A204.1 (cell line): ENCODE measurements at regions not wholly inside any gene's neighbourhood (a gene's known extent, or its start where the extent isn't known, plus 50 kb on each side); places are given as distances from the start of the nearest gene placed in this dataset.
"Not testable (repeated sequence)": the region's sequence is repeated elsewhere in the genome, so short reads cannot be mapped to it uniquely, and the experiment has no call there.

Experiments
- FAIRE-seq: peaks from 2 replicates; lab custom pipeline; 2012; peaks lifted over from hg19 to GRCh38; lab: Jason Lieb, UNC

DNA sequence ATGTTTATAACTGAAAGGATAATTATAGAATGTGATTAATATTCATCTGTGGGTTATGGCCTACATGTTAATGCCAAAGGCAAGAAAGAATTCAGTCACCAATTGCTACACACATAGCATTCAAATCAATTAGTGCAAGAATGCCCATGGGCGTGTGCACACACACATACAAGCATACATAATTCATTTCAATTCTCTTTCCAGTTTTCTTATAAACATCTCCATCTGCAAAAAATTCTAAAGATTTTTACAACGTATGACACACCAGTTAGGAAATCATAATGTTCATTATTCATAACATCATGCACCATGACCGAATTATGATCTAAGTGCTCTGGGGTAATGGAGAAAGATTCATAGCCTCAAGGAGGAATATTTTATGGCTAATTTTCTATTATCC lies 111.0 kb upstream of the ADTRP start:
- FAIRE-seq: no peak

DNA sequence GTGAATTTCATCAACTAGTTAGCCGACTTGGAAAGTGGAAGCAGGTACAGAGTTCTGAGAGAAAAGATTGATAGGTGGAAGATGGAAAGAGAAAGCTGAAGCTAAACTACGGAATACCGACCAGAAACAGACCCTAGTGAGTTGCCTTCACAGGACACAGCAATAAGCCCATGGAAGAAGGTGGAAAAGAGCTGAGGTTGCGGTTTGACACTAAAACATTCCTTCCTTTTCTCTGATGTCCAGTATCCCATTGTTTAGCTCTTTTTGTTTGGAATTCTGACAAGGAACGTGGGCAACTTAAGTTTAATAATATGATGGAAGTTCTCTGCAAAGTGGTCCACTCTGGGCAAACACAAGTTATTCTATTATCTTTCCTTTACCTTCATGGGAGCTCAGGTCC lies 110.1 kb upstream of the ADTRP start:
- no peak for FAIRE-seq

DNA sequence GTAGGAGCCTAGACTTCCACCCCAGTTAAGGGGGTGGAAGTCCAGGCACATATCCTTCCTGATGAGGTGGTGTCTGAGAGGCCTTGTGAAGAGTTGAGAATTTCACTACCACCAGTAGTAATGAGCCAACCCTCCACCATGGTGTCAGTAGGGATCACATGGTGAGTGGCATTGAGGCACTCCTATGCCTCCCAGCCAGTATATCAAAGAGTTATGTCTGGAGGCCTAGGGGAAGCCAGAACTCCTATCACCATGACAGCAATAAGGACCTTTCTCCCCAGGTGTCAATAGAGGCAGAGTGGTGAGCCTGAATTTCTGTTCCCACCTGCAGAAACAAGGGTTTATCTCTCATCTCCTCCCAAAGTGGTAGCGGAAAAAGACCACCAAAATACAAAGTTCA lies 106.6 kb upstream of the ADTRP start:
- no peak for FAIRE-seq

DNA sequence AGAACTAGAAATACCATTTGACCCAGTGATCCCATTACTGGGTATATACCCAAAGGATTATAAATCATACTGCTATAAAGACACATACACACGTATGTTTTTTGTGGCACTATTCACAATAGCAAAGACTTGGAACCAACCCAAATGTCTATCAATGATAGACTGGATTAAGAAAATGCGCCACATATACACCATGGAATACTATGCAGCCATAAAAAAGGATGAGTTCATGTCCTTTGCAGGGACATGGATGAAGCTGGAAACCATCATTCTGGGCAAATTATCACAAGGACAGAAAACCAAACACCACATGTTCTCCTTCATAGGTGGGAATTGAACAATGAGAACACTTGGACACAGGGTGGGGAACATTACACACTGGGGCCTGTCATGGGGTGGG lies 104.9 kb upstream of the ADTRP start:
- not testable (repeated sequence) for FAIRE-seq

DNA sequence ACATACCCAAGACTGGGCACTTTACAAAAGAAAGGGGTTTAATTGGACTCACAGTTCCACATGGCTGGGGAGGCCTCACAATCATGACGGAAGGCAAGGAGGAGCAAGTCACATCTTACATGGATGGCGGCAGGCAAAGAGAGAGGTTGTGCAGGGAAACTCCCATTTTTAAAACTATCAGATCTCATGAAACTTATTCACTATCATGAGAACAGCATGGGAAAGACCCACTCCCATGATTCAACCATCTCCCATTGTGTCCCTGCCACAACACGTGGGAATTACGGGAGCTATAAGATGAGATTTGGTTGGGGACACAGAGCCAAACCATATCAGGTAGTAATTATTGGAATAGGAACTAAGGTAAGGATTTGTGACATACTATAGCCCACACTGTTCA lies 101.6 kb upstream of the ADTRP start:
- not testable (repeated sequence) for FAIRE-seq

DNA sequence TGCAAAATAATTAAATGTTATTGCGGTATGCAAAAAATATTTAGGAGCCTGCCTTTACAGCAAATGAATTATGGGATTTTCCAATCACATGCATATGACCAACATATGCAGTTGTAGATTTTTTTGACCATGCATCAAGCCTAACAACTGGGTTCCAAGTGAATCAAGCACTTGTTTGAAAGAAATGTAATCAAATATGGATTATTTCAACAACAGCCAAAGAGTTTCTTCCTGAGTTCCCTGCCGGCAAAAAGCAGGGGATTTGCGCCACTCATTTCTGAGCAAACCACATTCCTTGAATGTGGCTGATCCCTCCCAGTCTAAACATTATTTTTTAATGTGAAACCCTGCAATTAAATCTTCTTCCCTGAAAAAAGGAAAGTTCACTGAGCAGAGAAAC lies 100.1 kb upstream of the ADTRP start:
- no peak for FAIRE-seq

DNA sequence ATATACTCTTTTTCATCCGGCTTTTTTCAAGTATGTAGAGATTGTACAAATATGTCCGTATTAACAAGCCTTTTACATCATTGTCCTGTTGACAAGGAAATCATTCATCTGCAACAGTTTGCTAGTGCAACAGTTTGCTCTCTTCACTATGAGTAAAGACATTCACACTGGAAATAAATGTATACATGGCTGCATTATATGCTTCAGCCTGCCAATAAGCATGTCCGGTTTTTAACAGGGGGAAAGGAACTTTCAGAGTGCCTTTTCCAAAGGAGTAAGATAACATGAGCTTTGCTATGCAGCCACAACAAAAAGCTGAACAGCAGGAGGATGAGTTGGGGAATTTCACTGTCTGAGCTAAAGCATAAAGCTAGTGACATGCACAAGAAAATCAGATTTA lies 99.4 kb upstream of the ADTRP start:
- FAIRE-seq: no peak

DNA sequence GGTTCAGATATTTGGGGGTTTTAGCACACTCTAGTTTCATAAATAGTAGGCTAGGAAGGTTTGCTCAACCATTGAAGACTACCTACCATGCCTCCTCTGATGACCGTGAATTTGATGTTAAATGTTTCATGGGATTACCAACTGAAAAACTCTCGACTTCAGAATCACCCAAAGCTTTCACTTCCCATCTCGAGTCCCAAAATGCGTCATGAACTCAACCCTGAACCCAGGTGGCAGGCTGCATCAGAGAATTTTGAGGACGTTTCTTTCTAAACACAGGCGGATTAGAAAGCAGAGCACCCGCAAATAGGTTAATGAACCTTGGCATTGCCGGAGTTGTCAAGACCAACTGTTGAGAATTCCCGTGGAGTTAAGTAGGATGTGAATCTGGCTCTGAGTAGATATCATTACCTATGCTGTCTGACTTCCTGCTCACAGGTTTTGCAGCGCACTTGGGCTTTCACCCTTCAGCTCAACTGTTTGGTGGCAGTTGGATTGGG lies 98.4 kb upstream of the ADTRP start:
- no peak for FAIRE-seq

DNA sequence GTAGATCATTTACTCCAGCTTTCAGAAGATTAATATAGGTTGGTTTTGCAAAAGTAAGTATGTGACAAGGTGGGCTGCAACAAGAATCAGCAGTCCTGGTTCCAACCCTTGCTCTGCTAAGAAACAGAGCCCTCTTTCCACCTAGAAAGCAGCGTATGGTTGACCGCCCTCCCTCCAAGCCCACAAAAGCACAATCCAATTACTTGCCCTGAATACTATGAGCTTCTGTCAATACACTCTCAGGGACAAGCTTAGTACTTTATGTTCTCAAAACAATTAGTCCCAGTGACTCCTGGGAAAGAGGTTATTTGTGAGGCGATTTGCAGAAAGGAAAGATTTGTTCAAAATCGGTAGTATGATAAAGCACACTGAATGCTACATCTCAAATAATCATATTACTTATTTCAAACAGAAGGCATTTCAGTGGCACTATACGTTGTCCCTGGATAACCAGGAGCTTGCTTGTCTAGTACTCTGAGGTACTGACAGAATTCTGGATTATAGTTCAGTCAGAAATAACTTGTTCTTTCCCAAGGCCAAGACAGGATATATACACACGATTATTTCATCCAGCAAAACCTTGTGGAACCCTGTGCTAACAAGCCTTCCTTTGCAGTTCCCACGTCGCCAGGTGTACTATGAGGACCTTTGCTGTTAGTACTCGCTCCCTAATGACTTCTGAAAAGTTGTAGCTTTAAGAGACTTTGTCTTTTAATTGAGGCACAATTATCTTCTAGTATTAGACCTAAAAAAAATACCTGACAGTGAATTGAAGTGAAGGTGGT lies 96.9 kb upstream of the ADTRP start:
- FAIRE-seq: no peak

DNA sequence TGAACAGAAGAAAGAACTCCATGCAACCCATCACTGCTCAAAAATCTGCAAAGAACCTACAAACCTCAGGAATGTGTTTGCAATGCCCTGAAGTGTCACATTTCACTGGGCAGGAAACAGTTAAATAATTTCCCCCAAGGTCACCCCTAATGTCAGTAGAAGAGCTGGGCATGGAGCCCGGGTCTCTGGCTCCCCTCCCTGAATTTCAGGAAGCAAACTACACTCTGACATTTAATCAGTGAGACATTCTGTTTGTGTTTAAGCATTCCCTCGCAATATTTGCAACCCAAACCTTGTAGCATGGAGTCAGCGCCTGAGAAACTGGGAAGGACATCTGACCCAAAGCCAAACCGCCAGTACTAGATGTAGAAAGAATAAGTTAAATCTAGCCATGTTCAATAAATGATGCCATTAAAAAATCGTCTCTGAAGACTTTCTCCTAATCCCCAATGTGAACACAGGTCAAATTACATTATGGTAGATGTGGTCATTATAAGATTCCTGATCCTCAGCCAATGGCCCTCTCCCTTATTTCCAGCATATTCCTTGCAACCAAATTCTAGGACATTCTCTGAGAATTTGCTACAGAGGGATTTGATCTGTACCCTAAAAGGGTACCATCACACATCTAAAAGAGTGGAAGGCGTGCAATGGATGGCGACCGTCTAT lies 91.2 kb upstream of the ADTRP start:
- no peak for FAIRE-seq

DNA sequence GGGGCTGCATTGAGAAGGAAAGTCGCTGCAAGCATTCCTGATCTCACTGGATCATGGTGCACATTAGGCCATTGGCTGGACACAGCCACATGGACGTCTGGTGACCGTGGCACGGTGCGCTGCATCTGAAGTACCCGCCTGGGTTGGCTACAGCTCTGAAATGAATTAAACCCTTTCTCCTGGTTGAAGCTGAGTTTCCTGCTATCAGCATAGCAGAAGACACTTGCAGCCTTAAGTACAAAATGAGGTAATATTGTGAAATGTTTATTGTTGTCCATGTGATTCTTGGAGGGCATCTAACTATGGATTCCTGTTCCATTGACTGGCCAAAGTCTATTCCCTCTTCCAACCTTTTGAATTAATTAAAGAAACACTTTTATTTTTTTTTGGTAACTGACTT lies 89.8 kb upstream of the ADTRP start:
- FAIRE-seq: no peak

DNA sequence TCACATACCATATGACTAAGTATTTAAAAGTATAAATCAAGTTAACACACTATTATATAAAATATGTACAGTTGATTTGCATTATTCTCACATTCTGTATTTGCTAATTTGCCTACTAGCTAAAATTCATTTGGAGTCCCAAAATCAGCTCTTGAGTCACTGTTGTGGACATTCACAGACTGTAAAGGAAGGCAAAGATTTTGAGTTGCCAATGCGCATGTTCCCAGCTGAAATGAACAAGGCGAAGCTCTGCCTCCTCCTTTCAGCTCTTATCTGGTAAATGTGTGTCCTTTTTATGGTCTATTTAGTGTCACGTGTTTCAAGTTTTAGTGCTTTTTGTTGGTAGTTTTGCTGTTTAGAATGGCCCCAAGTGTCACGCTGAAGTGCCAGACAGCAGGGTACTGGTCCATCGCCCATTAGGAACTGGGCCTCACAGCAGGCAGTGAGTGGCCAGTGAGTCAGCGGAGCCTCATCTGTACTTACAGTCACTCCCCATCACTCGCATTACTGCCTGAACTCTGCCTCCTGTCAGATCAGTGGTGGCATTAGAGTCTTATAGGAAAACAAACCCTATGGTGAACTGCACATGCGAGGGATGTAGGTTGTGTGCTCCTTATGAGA lies 87.2 kb upstream of the ADTRP start:
- no peak for FAIRE-seq

DNA sequence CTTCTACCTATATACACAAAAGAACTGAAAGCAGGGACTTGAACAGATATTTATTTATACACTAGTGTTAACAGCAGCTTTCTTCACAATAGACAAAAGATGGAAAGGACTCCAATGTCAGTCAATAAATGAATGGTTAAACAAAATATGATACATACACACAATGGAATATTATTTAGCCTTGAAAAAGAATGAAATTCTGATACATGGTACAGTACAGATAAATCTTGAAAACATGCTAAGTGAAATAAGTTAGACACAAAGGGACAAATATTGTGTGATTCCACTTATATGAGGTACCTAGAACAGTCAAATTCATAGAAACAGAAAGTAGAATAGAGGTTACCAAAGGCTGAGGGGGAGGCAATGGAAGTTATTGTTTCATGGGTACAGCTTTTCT lies 79.8 kb upstream of the ADTRP start:
- FAIRE-seq: no peak

DNA sequence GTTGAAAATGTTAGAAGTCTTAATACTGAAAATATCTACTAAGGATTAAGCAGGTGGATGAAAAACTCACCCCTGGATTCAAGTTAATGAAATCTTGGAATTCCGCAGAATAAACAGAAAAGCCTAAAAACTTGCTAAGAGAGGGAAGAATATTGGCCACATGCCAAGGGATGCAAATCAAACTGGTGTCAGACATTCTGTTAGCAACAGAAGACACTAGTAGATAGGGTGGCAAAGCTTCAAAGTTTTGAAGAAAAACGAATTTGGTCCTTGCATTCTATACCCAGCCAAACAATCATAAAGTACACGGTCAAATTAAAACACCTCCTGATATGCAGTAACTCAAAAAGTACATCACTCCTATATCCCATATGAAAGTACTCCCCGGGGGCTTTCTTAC lies 77.1 kb upstream of the ADTRP start:
- no peak for FAIRE-seq

DNA sequence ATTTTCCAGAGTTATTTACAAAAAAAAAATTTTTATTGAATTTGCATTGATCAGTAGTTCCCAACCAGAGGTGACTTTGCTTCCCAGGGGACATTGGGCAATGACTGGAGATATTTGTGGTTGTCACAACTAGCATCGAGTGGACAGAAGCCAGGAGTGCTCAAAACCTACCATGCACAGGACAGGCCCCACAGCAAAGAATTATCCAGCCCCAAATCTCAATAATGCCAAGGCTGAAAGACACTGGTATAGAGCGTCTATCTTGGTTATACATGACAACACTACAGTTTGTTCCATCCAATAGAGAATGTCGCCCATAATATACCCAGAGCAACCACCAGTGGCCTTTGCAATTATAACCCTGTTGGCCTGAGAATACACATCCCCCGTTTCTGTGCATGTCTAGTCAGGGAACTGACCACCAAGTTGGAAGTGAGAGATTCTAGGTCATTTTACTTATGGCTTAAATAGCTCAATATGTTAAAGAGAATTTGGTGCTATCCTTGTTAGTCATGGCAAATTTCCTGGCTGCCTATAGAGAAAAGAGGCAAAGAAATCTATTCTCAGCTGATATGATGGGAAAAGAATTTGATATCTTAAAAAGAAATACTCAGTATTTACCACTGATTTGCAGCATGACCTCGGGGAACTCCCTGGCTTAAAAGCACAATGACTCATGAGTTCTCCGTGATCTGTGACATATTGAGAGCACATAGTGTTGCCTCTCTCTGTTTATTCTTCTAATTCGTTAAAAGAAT lies 76.0 kb upstream of the ADTRP start:
- no peak for FAIRE-seq

DNA sequence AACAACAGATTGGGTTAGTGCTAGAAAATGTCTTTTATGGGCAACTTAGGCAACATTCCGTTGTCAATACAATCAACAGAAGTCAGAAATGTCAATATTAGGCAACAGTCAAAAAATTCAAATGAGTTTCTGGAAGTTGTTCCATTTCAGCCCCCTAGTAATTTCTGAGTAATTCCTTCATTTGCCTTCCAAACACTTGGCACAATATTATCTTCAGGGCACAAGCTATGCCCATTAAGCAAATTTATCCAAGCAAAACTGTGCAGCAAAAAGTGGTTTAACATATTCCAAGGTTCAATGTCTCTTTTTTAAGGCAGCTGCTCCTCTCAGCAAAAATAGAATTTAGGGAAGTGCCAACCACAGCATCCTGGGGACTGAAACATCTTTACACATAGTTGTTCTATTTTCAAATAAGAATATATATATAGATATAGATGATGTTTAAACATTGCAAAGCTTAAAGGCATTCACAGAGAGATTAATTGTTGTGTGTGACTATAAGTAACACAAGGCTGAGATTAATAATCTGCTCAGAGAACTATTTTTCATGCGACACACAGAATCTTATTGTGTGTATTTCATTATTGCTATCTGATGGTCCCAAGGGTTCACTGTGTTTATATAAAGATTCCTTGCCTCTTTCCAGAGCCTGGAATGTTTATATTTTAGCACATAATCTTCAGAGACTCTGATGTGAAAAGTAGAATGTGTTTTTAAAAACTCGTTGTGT lies 75.2 kb upstream of the ADTRP start:
- no peak for FAIRE-seq

DNA sequence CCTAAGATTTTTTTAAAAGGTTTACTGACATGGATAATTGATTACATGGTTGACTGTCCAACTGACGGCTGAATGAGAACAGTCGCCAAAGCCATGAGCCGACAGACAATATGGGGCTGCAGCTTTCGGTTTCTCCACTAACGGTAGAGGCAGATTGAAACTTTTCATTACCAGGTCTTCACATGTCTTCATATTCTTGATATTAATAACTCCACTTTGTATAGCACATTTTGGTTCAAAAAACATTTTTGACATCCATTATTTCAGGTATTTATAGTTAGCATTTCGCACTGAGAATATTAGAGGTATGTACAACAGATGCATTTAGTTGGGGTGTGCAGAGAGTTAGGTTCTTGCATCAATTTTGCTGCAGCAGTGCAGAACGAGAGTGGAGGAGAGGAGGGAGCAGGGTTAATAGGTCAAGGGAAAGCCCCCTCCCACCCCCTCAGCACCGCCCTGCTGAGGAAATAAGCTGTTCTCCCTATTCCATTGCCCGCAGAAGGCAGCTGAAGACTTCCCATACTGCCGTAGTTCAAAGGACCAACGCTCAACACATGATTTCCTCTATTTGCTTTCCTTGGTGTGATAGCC lies 73.6 kb upstream of the ADTRP start:
- FAIRE-seq: no peak

DNA sequence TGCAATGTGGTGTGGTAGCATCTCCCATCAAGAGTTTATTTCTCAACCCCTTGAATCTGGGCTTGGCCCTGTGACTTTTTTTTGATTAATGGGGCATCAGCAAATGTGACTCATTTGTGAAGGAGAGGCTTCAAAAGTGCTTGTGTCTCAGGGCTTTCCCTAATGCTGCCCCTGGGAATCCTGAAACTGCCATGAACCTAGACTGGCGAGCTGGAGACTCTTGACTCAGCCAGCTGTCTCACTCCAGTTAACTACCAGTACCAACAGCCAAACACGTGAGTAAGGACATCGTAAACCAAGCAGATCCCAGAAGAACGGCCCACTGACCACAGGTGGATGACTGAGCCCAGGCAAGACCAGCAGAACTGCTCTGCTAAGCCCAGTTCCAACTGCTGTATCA lies 72.8 kb upstream of the ADTRP start:
- FAIRE-seq: no peak

DNA sequence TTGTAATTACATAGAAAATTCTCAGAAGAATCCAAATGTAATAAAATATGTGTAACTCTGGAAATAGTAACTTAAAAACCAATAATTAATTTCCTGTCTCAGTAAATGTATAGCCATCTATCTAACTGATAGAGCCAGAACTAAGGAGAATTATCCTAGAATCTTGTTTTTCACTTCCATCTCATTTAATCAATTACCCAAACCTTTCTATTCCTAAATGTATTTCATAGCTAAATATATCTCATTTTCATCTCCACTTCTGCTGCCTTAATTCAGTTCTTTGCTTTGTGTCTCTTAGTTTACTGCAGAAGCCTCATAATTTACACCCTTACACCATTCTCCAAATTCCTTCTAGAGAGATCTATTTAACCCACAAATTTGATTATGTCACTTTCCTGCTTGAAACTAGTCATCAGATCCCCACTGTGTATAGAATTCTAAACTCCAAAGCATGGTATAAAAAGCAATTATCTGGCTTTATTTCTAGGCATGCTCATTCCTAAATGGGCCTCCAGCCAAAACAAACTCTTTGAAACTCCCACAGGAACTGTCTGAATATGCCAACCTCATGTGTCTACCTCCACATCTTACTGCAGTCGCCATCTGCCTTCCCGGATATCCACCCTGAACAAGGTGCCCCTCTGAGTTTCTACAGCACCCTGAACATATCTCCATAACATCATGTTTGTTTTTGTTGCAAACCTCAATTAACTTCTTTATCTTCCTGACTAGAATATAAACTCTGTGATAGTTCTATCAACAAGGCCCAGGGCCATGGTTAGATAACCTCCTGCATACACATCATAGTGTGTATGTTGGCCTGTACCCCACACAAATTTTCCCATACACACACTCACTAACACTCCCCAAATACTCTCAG lies 70.5 kb upstream of the ADTRP start:
- FAIRE-seq: no peak

DNA sequence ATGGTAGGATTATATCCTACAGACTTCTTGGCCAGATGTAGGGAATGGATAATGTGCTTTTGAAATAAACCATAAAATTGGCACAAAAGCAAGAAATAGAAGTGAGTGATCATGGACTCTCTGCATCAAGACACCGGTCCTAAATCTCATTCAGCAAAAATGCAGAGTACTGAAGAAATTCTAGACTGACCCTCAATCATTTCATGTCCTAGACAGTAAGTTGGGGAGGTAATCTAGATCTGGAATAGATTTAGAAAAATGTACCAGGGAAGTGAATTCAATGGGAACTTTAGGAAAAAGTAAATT lies 69.7 kb upstream of the ADTRP start:
- no peak for FAIRE-seq
